HEK293 (cell line): ENCODE measurements at regions not wholly inside any gene's neighbourhood (a gene's known extent, or its start where the extent isn't known, plus 50 kb on each side); places are given as distances from the start of the nearest gene placed in this dataset.

Experiments
- CTCF ChIA-PET: fragments of 350-600 bp; formaldehyde crosslinking; extraction: SDS; loops from one replicate; lab custom pipeline; 2021; ENCODE audit warnings: antibody characterized with exemption; lab: Yijun Ruan, JAX
- POLR2A ChIA-PET: fragments of 300-600 bp; formaldehyde crosslinking; extraction: SDS; loops from one replicate; lab custom pipeline; 2020; ENCODE audit warnings: antibody characterized with exemption, inconsistent platforms; lab: Yijun Ruan, JAX
- H3K27ac ChIP-seq: fragments of 200-500 bp; sonication (Bioruptor generic); 2 replicates; pipeline ENCODE4 v1.5.1; 2014; ENCODE audit warnings: low read depth, low read length, control low read depth, inconsistent platforms; ENCODE audit errors: extremely low read depth
- H3K36me3 ChIP-seq, 2 experiments: fragments of 200-500 bp in 1 of 2; sonication (Bioruptor generic) in 1 of 2; 1 replicate in 1 of 2; 2 replicates in 1 of 2; pipeline ENCODE4 v1.5.1; 2014 to 2017; ENCODE audit warnings: inconsistent platforms in 2 of 2, low read length in 2 of 2; ENCODE audit not compliant: control insufficient read depth in 2 of 2, insufficient read depth in 1 of 2
- H3K4me1 ChIP-seq: fragments of 200-500 bp; sonication (Bioruptor generic); 2 replicates; pipeline ENCODE4 v1.5.1; 2014; ENCODE audit warnings: mild to moderate bottlenecking, low read length, inconsistent platforms; ENCODE audit not compliant: control insufficient read depth, insufficient read depth
- H3K4me3 ChIP-seq: 2 replicates; pipeline ENCODE4 v1.5.1; 2011; ENCODE audit warnings: low read depth, mild to moderate bottlenecking, control low read depth, low read length, moderate library complexity
- H3K9me3 ChIP-seq: fragments of 200-500 bp; sonication (Bioruptor generic); 2 replicates; pipeline ENCODE4 v1.5.1; 2014; ENCODE audit warnings: low read depth, low read length, inconsistent platforms; ENCODE audit not compliant: control insufficient read depth, insufficient read depth
- GLI4 ChIP-seq: fragments of 450-650 bp; formaldehyde crosslinking; IDR thresholded peaks from 2 replicates; pipeline ENCODE4 v1.5.1; 2016; ENCODE audit warnings: missing biosample characterization, missing genetic modification characterization
- PRDM1 ChIP-seq: fragments of 450-650 bp; formaldehyde crosslinking; IDR thresholded peaks from 2 replicates; pipeline ENCODE4; 2016; ENCODE audit warnings: missing biosample characterization, missing genetic modification characterization
- SALL2 ChIP-seq: fragments of 450-650 bp; formaldehyde crosslinking; IDR thresholded peaks from 2 replicates; pipeline ENCODE4 v1.5.0; 2017; ENCODE audit warnings: missing biosample characterization, mild to moderate bottlenecking, missing genetic modification characterization, borderline replicate concordance
- ZBTB20 ChIP-seq: fragments of 450-650 bp; formaldehyde crosslinking; IDR thresholded peaks from 2 replicates; pipeline ENCODE4 v1.5.1; 2016; ENCODE audit warnings: missing biosample characterization, missing genetic modification characterization
- ZBTB21 ChIP-seq: fragments of 450-650 bp; formaldehyde crosslinking; IDR thresholded peaks from 2 replicates; pipeline ENCODE4 v1.5.1; 2017; ENCODE audit warnings: missing biosample characterization, missing genetic modification characterization
- ZNF23 ChIP-seq: fragments of 450-650 bp; formaldehyde crosslinking; IDR thresholded peaks from 2 replicates; pipeline ENCODE4 v1.5.1; 2016; ENCODE audit warnings: missing biosample characterization, missing genetic modification characterization, borderline replicate concordance
- ZNF37A ChIP-seq: fragments of 450-650 bp; IDR thresholded peaks from 2 replicates; pipeline ENCODE4 v1.5.1; 2018; ENCODE audit warnings: missing biosample characterization, missing genetic modification characterization
- ZNF416 ChIP-seq: fragments of 450-650 bp; formaldehyde crosslinking; IDR thresholded peaks from 2 replicates; pipeline ENCODE4 v1.5.1; 2016; ENCODE audit warnings: missing biosample characterization, missing genetic modification characterization
- ZNF423 ChIP-seq: fragments of 450-650 bp; formaldehyde crosslinking; IDR thresholded peaks from 2 replicates; pipeline ENCODE4 v1.5.1; 2016; ENCODE audit warnings: missing biosample characterization, missing genetic modification characterization
- ZNF473 ChIP-seq: fragments of 450-650 bp; formaldehyde crosslinking; IDR thresholded peaks from 2 replicates; pipeline ENCODE4 v1.5.1; 2017; ENCODE audit warnings: missing biosample characterization, missing genetic modification characterization
- ZNF521 ChIP-seq: fragments of 450-650 bp; formaldehyde crosslinking; IDR thresholded peaks from 2 replicates; pipeline ENCODE4 v1.5.1; 2017; ENCODE audit warnings: missing biosample characterization, mild to moderate bottlenecking, missing genetic modification characterization
- ZNF664 ChIP-seq: fragments of 450-650 bp; formaldehyde crosslinking; IDR thresholded peaks from 2 replicates; pipeline ENCODE4 v1.5.1; 2016; ENCODE audit warnings: missing biosample characterization, missing genetic modification characterization
- ZNF670 ChIP-seq: fragments of 450-650 bp; formaldehyde crosslinking; IDR thresholded peaks from 2 replicates; pipeline ENCODE4 v1.5.1; 2016; ENCODE audit warnings: missing biosample characterization, missing genetic modification characterization, low read depth
- TF ChIP-seq, protein P1 (sequence below): fragments of 450-650 bp; formaldehyde crosslinking; IDR thresholded peaks from 2 replicates; pipeline ENCODE4 v1.5.1; 2016; ENCODE audit warnings: missing biosample characterization, missing genetic modification characterization
- TF ChIP-seq, protein P2 (sequence below): fragments of 450-650 bp; formaldehyde crosslinking; IDR thresholded peaks from 2 replicates; pipeline ENCODE4 v1.5.1; 2016; ENCODE audit warnings: missing biosample characterization, missing genetic modification characterization, low read depth
- TF ChIP-seq, protein P3 (sequence below): fragments of 450-650 bp; formaldehyde crosslinking; IDR thresholded peaks from 2 replicates; pipeline ENCODE4 v1.5.1; 2016; ENCODE audit warnings: missing biosample characterization, missing genetic modification characterization
- TF ChIP-seq, protein P4 (sequence below): fragments of 450-650 bp; formaldehyde crosslinking; IDR thresholded peaks from 2 replicates; pipeline ENCODE4 v1.5.1; 2016; ENCODE audit warnings: missing biosample characterization, missing genetic modification characterization
- TF ChIP-seq, protein P5 (sequence below): fragments of 450-650 bp; formaldehyde crosslinking; IDR thresholded peaks from 2 replicates; pipeline ENCODE4 v1.5.1; 2016; ENCODE audit warnings: missing biosample characterization, missing genetic modification characterization

DNA sequence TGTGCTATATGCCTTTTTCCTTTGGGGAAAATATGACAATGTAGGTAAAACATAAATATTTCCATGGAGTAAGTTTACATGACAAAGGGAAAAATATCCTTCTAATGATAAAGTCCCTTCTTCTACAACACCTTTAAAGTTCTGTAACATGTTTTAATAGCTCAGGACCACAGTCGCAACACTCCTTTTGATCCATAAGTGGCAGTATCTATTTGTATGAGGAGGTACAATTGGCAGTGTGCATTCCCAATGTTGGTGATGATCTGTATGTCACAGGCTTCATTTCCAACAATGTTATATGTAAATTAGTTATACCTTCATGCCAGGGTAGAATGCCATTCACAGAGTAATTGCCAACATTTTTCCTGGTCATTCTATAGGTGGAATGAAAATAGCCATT, 127.1 kb upstream of the CCNH start (continued):
- no peak for TF ChIP-seq ZBTB21 (tag by site-specific recombination)
- TF ChIP-seq SALL2 (tag by site-specific recombination): no peak
- TF ChIP-seq ZNF37A (tag by site-specific recombination): no peak
- TF ChIP-seq ZNF473 (tag by site-specific recombination): no peak
- no peak for TF ChIP-seq ZNF664 (tag by site-specific recombination)
- TF ChIP-seq, protein P1, sequence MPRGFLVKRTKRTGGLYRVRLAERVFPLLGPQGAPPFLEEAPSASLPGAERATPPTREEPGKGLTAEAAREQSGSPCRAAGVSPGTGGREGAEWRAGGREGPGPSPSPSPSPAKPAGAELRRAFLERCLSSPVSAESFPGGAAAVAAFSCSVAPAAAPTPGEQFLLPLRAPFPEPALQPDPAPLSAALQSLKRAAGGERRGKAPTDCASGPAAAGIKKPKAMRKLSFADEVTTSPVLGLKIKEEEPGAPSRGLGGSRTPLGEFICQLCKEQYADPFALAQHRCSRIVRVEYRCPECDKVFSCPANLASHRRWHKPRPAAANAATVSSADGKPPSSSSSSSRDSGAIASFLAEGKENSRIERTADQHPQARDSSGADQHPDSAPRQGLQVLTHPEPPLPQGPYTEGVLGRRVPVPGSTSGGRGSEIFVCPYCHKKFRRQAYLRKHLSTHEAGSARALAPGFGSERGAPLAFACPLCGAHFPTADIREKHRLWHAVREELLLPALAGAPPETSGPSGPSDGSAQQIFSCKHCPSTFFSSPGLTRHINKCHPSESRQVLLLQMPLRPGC (tag by site-specific recombination): no peak
- TF ChIP-seq ZNF670 (tag by site-specific recombination): no peak
- TF ChIP-seq PRDM1: no peak

DNA sequence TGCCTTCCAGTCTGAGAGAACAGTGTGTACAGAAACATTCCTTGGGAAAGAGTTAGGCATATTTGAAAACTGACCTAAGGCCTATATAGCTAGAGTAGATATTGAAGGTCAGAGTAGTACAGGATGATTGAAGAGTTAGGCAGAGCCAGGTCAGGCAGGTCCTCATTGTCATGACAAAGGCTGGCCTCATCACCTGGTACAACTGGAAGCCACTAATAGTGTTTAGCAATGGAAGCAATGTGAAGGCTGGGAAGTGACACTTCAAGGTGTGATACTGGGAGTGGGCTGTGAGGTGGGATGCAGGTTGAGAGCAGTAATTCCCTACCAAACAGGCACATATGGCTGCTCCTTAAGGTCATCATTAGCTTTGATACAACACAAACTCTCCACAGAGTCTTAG, 123.6 kb upstream of the CCNH start:
- Histone ChIP-seq H3K4me1 (no peaks in the 10 kb centered on the region), H3K4me3 (no peak overlapping the region)
- TF ChIP-seq ZNF521 (no peak), ZNF23 (tag by site-specific recombination) (no peak), SALL2 (tag by site-specific recombination) (no peak), ZNF416 (tag by site-specific recombination) (no peak), ZBTB20 (tag by site-specific recombination) (no peak)
- TF ChIP-seq, protein P2, sequence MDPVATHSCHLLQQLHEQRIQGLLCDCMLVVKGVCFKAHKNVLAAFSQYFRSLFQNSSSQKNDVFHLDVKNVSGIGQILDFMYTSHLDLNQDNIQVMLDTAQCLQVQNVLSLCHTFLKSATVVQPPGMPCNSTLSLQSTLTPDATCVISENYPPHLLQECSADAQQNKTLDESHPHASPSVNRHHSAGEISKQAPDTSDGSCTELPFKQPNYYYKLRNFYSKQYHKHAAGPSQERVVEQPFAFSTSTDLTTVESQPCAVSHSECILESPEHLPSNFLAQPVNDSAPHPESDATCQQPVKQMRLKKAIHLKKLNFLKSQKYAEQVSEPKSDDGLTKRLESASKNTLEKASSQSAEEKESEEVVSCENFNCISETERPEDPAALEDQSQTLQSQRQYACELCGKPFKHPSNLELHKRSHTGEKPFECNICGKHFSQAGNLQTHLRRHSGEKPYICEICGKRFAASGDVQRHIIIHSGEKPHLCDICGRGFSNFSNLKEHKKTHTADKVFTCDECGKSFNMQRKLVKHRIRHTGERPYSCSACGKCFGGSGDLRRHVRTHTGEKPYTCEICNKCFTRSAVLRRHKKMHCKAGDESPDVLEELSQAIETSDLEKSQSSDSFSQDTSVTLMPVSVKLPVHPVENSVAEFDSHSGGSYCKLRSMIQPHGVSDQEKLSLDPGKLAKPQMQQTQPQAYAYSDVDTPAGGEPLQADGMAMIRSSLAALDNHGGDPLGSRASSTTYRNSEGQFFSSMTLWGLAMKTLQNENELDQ (tag by site-specific recombination): no peak
- TF ChIP-seq, protein P3, sequence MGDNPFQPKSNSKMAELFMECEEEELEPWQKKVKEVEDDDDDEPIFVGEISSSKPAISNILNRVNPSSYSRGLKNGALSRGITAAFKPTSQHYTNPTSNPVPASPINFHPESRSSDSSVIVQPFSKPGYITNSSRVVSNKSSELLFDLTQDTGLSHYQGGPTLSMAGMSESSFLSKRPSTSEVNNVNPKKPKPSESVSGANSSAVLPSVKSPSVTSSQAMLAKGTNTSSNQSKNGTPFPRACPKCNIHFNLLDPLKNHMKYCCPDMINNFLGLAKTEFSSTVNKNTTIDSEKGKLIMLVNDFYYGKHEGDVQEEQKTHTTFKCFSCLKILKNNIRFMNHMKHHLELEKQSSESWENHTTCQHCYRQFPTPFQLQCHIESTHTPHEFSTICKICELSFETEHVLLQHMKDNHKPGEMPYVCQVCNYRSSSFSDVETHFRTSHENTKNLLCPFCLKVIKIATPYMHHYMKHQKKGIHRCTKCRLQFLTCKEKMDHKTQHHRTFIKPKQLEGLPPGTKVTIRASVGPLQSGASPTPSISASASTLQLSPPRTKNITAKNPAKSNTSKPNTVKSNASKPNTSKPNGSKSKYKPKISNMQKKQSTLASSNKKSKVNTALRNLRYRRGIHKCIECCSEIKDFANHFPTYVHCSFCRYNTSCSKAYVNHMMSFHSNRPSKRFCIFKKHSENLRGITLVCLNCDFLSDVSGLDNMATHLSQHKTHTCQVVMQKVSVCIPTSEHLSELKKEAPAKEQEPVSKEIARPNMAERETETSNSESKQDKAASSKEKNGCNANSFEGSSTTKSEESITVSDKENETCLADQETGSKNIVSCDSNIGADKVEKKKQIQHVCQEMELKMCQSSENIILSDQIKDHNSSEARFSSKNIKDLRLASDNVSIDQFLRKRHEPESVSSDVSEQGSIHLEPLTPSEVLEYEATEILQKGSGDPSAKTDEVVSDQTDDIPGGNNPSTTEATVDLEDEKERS (tag by site-specific recombination): no peak
- TF ChIP-seq, all 188 proteins: peak for 0
- Histone ChIP-seq H3K36me3 (no peaks in the 10 kb centered on the region), H3K27ac (no peak overlapping the region), H3K9me3 (no peaks in the 10 kb centered on the region)
- ChIA-PET CTCF (interaction anchor here (0.5 to 0.6 kb wide), 2 partner anchors 393 to 1276 kb away, joined by 3 to 5 read pairs; no protein-coding TSS in a partner anchor), POLR2A (no interaction called here)

DNA sequence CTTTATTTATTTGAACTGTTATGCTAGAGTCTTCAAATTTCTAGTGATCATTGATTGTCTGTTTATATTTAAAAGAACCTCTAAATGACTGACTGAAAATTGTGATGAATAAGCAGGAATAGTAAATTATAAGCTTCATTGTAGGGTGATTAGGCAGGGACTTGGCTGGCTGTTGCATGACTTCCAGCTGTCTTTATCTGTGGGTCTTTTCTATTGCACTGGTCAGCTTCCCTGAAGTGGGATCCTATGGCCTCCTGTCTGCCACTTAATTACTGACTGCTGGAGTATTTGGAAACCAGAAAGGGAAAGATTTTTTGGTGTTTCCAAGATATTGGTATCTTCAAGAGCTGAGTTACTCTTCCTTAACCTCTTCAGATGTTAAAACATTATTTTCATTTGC, 123.0 kb upstream of the CCNH start:
- H3K4me1 ChIP-seq: no peaks in the 10 kb centered on the region
- POLR2A ChIA-PET: no interaction called here
- H3K9me3 ChIP-seq: no peaks in the 10 kb centered on the region
- H3K4me3 ChIP-seq: no peak overlapping the region
- CTCF ChIA-PET: no interaction called here
- H3K36me3 ChIP-seq: no peaks in the 10 kb centered on the region
- no peak overlapping the region for H3K27ac ChIP-seq
- TF ChIP-seq, protein P4, sequence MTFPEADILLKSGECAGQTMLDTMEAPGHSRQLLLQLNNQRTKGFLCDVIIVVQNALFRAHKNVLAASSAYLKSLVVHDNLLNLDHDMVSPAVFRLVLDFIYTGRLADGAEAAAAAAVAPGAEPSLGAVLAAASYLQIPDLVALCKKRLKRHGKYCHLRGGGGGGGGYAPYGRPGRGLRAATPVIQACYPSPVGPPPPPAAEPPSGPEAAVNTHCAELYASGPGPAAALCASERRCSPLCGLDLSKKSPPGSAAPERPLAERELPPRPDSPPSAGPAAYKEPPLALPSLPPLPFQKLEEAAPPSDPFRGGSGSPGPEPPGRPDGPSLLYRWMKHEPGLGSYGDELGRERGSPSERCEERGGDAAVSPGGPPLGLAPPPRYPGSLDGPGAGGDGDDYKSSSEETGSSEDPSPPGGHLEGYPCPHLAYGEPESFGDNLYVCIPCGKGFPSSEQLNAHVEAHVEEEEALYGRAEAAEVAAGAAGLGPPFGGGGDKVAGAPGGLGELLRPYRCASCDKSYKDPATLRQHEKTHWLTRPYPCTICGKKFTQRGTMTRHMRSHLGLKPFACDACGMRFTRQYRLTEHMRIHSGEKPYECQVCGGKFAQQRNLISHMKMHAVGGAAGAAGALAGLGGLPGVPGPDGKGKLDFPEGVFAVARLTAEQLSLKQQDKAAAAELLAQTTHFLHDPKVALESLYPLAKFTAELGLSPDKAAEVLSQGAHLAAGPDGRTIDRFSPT: no peak
- TF ChIP-seq GLI4: no peak
- TF ChIP-seq, protein P5, sequence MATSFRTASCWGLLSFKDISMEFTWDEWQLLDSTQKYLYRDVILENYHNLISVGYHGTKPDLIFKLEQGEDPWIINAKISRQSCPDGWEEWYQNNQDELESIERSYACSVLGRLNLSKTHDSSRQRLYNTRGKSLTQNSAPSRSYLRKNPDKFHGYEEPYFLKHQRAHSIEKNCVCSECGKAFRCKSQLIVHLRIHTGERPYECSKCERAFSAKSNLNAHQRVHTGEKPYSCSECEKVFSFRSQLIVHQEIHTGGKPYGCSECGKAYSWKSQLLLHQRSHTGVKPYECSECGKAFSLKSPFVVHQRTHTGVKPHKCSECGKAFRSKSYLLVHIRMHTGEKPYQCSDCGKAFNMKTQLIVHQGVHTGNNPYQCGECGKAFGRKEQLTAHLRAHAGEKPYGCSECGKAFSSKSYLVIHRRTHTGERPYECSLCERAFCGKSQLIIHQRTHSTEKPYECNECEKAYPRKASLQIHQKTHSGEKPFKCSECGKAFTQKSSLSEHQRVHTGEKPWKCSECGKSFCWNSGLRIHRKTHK (tag by site-specific recombination): no peak
- TF ChIP-seq ZNF423: no peak
